PC-9 (cell line): ENCODE measurements at regions not wholly inside any gene's neighbourhood (a gene's known extent, or its start where the extent isn't known, plus 50 kb on each side); places are given as distances from the start of the nearest gene placed in this dataset.

Experiments
- CTCF ChIP-seq: fragments of 200-600 bp; sonication (generic); conservative IDR thresholded peaks from 2 replicates; pipeline ENCODE4 v1.6.1; 2017; ENCODE audit warnings: mixed run types, antibody characterized with exemption, mild to moderate bottlenecking, moderate library complexity
- EZH2 ChIP-seq: fragments of 200-600 bp; sonication (generic); IDR thresholded peaks from 2 replicates; pipeline ENCODE4 v1.8.0; 2017; ENCODE audit warnings: antibody characterized with exemption, low read depth

- TF ChIP-seq CTCF, result no peak
- TF ChIP-seq EZH2, result no peak
Observed at GRCh38 chr2:205887637-205888036, 198.3 kb downstream of the INO80D start.
